Activated CD4-positive, alpha-beta T cell treated with anti-CD3 and anti-CD28 coated beads, Interleukin-2, Interleukin-6, amounts not matched to agents 100 ng/mL and 50 ng/mL, durations not matched to agents 16 hours and 8 hours (primary cell): ENCODE measurements at regions not wholly inside any gene's neighbourhood (a gene's known extent, or its start where the extent isn't known, plus 50 kb on each side); places are given as distances from the start of the nearest gene placed in this dataset.
"Not testable (repeated sequence)": the region's sequence is repeated elsewhere in the genome, so short reads cannot be mapped to it uniquely, and the experiment has no call there.

ENCODE experiments used
- DNase-seq: peaks from one replicate; pipeline ENCODE4 v3.0.0-alpha.2; 2020

- DNase-seq, result peak; percentile 38
These were observed 469.6 kb downstream of the GADD45G start for GRCh38 chr9:90074316-90074962.

GRCh38 chr9:90077598-90077997, 472.8 kb downstream of the GADD45G start:
- not testable (repeated sequence) for DNase-seq

DNA sequence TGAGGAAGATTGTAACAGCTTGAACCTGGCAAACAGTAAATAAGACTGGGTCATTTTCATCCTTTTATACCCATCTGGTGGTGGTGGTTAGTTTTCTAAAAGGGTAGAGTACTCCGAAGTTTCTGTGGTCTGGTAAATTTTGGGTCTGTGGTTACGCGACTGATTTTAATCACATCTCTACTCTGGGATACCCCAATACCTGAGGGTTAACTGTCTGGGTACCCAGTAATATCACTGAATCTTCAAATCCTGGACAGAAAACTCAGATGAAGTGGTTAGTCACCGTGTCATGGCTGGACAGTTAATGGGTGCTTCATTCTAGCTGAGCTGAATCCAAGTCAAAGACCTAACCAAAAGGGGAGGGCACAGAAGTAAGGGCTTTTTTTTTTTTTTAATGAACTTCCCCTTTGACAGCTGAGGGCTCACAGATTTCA, 474.2 kb downstream of the GADD45G start:
- peak; percentile 45 for DNase-seq

DNA sequence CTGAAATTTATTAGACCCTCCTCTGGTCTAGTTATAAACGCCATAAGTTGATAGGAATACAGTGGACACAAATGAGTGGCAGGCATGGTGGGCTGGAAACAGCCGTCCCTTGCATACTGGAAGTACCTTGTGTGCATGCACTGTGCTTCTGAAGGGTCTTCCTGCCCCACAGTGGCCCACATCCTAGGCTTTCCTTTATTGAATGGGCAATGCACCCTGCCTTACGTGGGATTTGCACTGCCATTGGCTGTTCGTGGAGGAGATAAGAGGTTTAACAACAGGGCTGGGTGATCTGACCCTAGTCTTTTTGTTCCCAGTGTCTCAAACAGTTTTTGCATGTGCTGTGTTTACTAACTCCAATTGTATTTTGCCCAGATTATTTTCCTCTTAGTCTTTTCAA, 480.8 kb downstream of the GADD45G start:
- DNase-seq, result no peak

GRCh38 chr9:90086101-90086511, 481.3 kb downstream of the GADD45G start:
- no peak for DNase-seq

- DNase-seq, result no peak
These were observed 483.6 kb downstream of the GADD45G start for GRCh38 chr9:90088434-90088833.

DNA sequence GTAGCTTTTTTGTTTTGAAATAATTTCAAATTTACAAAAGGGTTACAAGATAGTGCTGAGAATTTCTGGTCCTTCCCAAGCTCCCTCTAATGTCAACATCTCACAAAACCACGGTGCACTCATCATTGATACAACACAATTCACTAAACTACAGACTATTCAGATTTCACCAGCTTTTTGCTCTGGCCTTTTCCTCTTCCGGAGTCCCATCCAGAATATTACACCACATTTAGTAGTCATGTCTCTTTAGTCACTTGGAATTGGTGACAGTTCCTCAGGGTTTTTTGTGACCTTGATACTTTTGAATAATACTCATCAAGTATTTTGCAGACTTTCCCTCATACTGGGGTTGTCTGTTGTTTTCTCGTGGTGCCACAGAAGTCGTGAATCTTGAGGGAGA, 484.0 kb downstream of the GADD45G start:
- DNase-seq, result no peak

- no peak for DNase-seq
These were observed 486.2 kb downstream of the GADD45G start for GRCh38 chr9:90090997-90091396.

GRCh38 chr9:90092508-90092907, 487.7 kb downstream of the GADD45G start:
- peak; percentile 11 for DNase-seq

- peak; percentile 27 for DNase-seq
These were observed 490.9 kb downstream of the GADD45G start for GRCh38 chr9:90095682-90096081.

GRCh38 chr9:90097237-90097636, 492.4 kb downstream of the GADD45G start:
- DNase-seq, result no peak

GRCh38 chr9:90098408-90098807, 493.6 kb downstream of the GADD45G start:
- DNase-seq, result no peak

- DNase-seq, result peak; percentile 41
These were observed 494.6 kb downstream of the GADD45G start for GRCh38 chr9:90099262-90099963.

DNA sequence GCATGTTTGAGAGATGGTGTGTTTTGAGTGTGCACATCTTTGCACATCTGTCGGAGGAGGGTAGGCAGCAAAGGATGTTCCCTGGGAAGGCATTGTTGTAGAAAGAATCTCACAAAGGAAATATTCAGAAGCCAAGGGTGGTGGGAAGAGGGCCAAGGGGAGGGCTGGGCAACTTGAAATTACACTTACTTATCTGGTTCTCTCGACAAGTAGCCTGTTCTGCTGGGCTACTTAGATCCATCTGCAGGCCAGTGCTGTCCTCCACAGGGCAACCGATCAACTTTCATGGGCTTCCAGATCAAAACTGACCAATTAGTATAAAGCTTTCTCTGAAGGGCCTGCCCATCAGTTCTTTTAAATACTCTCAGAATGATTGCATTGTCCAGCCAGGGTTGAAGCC, 495.2 kb downstream of the GADD45G start:
- DNase-seq, result no peak

- peak; percentile 88 for DNase-seq
These were observed 497.6 kb downstream of the GADD45G start for GRCh38 chr9:90102292-90102901.

DNA sequence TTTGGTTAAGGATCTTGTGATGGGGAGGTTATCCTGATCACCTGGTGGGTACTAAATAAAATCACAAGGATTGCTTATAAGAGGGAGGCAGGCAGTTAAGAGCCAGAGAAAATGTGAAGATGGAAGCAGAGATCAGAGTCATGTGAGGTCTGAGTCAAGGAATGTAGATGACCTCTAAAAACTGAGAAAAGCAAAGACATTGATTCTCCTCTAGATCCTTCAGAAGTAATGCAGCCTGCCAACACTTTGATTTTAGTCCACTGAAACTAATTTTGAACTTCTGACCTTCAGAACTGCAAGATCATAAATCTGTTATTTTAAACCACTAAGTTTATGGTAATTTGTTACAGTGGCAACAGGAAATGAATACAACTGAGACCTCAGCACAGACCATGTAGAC, 499.0 kb downstream of the GADD45G start:
- no peak for DNase-seq

DNA sequence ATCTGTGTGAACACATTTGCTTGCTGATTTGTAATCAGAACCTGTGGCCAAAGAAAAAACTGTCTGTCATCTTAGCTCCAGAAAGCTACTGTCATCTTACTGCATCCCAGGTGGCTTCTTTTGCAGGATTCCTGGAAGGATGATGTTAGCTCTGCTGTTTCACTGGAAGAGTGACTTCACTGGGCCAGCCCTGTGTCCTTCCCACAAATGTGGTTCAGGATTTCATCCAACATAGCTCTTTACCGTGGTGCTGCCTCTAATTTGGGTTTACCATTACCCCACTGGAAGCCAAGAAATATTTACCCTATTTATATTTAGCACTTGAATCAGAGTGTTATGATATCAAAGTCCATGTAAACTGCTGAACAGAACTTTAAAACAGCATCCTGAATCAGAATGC, 501.0 kb downstream of the GADD45G start:
- DNase-seq, result no peak

- DNase-seq, result no peak
These were observed 502.4 kb downstream of the GADD45G start for GRCh38 chr9:90107040-90107725.

DNA sequence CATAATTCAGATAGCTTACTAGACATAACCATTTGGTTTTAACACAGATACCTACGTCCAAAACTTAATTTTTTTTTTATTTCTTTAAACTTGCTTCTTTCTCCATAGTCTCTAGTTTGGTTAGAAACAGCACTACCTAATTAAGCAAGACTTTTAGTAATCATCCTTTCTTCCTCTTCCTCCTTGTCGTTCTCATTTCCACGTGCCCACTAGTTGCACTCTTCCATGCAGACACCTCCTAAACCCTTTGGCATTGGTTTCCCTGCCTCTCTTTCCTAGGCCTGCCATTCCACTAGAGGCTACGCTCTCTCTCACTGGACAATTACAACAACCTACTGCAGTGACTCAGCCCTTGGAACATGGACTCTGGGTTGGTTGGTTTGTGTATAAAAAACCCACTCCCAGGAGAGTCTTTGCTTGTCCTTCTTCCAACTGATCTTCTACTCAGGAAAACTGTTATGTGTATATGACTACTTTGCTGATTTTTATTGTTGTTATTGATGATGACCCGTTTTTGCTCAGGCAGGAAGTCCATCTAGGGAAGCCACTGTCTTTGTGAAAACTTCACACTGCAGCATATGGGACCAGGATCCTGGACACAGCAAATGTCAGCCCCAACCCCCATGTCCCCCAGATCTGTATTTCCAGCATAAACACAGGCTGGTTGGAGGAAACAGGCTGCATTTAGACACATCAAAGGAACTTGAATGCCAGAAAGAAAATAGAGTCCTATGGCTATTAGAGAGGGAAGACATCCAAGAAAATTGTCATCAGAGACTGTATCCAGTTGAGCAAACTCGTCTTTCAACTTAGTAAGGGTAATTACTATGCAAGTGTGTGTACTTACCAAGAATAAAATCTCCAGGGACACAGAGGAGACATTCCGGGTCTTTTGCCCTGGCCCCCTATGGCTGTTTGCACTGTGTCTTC, 503.2 kb downstream of the GADD45G start:
- no peak for DNase-seq

GRCh38 chr9:90112788-90113187, 508.0 kb downstream of the GADD45G start:
- DNase-seq, result no peak

DNA sequence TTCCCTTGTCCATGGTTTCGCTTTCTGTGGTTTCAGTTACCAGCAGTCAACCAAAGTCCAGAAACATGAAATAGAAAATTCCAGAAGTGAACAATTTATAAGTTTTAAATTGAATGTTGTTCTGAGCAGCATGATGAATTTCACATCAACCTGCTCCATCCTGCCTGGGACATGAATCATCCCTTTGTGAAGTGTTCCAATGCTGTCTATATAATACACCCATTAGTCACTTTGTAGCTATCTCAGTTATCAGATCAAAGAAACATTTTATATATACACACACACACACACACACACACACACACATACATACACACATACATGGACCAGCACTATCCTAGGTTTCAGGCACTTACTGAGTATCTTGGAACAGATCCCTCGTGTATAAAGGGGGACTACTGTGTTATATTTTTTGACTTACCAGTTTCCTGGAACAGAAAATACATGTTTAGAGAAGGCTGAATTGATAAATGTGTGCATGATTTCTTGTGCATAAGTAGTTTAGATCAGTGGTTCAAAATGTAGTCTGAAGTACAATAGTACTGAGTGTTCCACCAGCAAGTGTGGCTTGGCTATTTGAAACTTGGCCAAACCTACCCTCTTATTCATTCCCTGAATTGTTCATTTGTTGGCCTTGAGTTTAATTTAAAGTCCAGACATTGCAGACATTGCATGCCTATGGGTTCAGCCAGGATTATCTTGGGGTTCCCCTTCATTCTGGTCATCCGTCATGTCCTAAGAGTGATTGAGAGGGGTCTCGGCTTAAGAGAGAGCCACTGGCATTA, 510.0 kb downstream of the GADD45G start:
- no peak for DNase-seq

DNA sequence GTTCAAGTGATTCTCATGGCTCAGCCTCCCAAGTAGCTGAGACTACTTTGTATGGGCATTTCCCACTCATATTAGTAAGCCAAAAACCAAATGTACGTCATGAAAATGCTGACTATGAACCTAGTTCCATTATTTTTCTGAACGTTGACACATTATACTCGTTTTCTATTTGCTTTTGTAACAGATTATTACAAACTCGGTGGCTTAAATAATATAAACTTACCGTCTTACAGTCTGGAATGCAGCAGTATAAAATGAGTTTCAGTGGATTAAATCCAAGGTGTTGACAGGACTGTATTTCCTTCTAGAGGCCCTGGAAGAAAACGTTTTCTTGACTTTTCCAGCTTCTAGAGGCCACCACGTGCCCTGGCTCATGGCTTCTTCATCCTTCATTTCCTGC, 517.0 kb downstream of the GADD45G start:
- DNase-seq, result no peak
